Muscle of leg (tissue), 3 donors: ENCODE measurements at regions not wholly inside any gene's neighbourhood (a gene's known extent, or its start where the extent isn't known, plus 50 kb on each side); places are given as distances from the start of the nearest gene placed in this dataset.

Experiments
- DNase-seq: peaks from one replicate; pipeline ENCODE4 v3.0.0; 2013
- H3K27ac ChIP-seq: one replicate; pipeline ENCODE4 v1.5.1; 2013; ENCODE audit warnings: mild to moderate bottlenecking, low read length, control low read depth
- H3K27me3 ChIP-seq: one replicate; pipeline ENCODE4 v1.6.1; 2013; ENCODE audit warnings: low read length; ENCODE audit not compliant: control insufficient read depth, insufficient read depth
- H3K36me3 ChIP-seq: one replicate; pipeline ENCODE4 v1.6.1; 2013; ENCODE audit warnings: low read length; ENCODE audit not compliant: control insufficient read depth, insufficient read depth
- H3K4me1 ChIP-seq: one replicate; pipeline ENCODE4 v1.6.1; 2013; ENCODE audit warnings: low read length; ENCODE audit not compliant: control insufficient read depth, insufficient read depth
- H3K4me3 ChIP-seq: one replicate; pipeline ENCODE4 v1.5.1; 2013; ENCODE audit warnings: low read length, control low read depth
- H3K9me3 ChIP-seq: replicated peaks from 2 replicates; pipeline ENCODE4 v1.6.1; 2013; ENCODE audit warnings: low read depth, low read length; ENCODE audit not compliant: control insufficient read depth
- whole genome bisulfite sequencing: methylation state at CpG from one replicate; pipeline ENCODE4 v1.1.5; 2013; ENCODE audit warnings: missing lambda C conversion rate; ENCODE audit not compliant: insufficient coverage; 5-methylcytosine and 5-hydroxymethylcytosine counted together

DNA sequence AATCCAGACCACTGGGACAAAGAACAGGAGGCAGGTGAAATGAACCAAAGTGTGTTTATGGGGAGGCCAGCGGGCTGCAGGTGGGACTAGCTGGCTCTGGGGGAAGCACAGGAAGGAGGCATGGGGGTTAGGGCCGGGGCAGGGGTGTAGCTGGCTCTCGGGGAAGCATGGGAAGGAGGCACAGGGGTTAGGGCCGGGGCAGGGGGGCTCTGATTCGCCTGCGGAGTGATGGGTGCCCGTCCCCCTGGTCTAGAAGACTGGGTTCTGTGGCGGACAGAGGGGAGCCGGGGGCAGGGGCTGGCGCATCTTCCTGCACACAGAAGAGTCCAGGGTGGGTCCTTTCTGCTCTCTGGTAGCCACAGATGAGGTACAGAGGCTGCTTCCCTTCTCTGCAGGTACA is 310.3 kb downstream of the TMEM121 start:
- WGBS, result 75% methylated on average over 10 of the region's 10 CpGs
- Histone ChIP-seq H3K27ac (no peak overlapping the region), H3K4me3 (no peak overlapping the region), H3K36me3 (no peaks in the 10 kb centered on the region), H3K27me3 (no peaks in the 10 kb centered on the region), H3K4me1 (no peaks in the 10 kb centered on the region), H3K9me3 (peaks cover 54% of the 10 kb centered on the region)
- no peak for DNase-seq

DNA sequence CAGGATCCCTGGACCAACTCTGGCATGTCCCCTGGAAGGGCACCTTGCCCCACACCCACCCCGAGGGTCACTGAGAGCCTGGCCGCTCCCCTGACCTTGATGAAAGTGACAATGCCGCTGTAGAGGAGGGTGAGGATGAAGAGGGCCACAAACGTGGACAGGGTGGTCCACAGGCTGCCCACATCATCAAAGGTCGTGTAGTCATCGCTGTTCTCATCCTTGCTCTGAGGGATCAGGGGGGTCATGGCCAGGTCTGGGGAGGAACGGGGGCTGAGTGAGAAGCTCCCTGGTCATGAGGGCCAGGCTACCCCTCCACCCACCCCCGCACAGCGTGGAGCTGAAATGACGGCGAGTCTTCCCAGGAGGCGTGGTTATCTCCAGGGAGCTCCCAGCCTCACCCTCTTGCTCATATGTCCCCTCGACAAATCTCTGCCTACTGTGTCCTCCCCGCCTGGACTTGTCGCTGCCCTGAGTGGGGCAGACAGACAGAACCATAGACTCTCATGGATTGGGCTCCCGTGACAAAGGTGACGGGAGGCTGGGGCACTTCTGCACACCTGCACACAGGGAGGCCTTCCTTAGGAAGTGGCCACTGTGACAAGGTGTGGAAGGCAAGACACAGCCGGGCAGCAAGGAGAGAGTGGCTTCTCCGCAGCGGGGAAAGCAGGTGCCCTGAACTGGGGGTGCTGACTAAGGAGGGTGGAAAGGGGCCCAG is 311.1 kb downstream of the TMEM121 start:
- Histone ChIP-seq H3K27ac (no peak overlapping the region), H3K9me3 (peaks cover 52% of the 10 kb centered on the region), H3K4me3 (no peak overlapping the region), H3K4me1 (no peaks in the 10 kb centered on the region), H3K36me3 (no peaks in the 10 kb centered on the region), H3K27me3 (no peaks in the 10 kb centered on the region)
- no peak for DNase-seq
- WGBS, result 90% methylated on average over 17 of the region's 20 CpGs

- peaks cover 54% of the 10 kb centered on the region for H3K9me3 ChIP-seq
- H3K36me3 ChIP-seq, result no peaks in the 10 kb centered on the region
- no peaks in the 10 kb centered on the region for H3K27me3 ChIP-seq
- no peaks in the 10 kb centered on the region for H3K4me1 ChIP-seq
- 89% methylated on average over 4 of the region's 11 CpGs for WGBS
- no peak for DNase-seq
- no peak overlapping the region for H3K4me3 ChIP-seq
- H3K27ac ChIP-seq, result no peak overlapping the region
Observed at GRCh38 chr14:105838107-105838506, 311.7 kb downstream of the TMEM121 start.

DNA sequence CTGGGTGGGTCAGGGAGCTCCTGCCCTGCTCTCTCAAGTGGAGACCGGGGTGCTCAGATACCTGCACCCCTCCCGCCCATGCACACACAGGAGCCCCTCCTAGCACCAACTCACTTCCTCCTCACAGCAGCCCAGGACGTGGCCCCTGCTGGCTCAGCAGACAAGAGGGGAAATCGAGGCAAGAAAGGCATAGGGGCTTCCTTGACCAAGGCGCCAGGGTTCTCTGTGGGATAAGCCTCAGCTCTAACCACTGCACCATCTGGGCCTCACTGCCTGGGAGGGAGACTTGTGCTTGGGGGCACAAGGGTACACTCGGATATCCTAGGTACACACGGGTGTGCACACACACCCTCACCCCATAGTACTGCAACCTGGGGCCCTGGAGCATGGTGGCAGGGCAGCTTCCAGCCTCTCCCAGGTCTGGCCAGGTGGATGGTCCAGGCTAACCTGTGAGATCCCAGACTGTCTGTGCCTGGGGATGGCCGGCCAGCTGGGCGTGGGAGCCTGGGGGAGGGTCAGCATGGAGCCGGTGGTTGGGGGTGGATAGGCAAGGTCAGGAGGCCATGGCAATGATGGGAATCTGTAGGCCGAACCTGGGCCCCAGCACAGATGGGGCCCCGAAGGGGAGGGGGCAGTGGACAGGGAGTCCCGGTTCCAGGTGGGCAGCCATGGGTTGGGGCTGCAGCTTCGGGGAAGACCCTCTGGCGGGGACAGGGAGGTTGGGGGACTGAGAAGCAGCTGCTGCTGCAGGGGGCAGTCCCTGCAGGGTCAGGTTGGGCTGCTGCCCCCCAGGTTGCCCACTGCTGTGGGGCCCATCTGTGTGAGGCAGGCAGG is 312.4 kb downstream of the TMEM121 start:
- no peak for DNase-seq
- Histone ChIP-seq H3K27me3 (no peaks in the 10 kb centered on the region), H3K27ac (no peak overlapping the region), H3K9me3 (peaks cover 56% of the 10 kb centered on the region), H3K4me1 (no peaks in the 10 kb centered on the region), H3K36me3 (no peaks in the 10 kb centered on the region), H3K4me3 (no peak overlapping the region)
- WGBS, result 87% methylated on average over 14 of the region's 15 CpGs

GRCh38 chr14:105839425-105840265 is 313.3 kb downstream of the TMEM121 start:
- Histone ChIP-seq H3K9me3 (peaks cover 64% of the 10 kb centered on the region), H3K27me3 (no peaks in the 10 kb centered on the region), H3K36me3 (no peaks in the 10 kb centered on the region), H3K4me1 (no peaks in the 10 kb centered on the region), H3K27ac (no peak overlapping the region), H3K4me3 (no peak overlapping the region)
- WGBS, result 95% methylated on average over 20 of the region's 20 CpGs
- no peak for DNase-seq

DNA sequence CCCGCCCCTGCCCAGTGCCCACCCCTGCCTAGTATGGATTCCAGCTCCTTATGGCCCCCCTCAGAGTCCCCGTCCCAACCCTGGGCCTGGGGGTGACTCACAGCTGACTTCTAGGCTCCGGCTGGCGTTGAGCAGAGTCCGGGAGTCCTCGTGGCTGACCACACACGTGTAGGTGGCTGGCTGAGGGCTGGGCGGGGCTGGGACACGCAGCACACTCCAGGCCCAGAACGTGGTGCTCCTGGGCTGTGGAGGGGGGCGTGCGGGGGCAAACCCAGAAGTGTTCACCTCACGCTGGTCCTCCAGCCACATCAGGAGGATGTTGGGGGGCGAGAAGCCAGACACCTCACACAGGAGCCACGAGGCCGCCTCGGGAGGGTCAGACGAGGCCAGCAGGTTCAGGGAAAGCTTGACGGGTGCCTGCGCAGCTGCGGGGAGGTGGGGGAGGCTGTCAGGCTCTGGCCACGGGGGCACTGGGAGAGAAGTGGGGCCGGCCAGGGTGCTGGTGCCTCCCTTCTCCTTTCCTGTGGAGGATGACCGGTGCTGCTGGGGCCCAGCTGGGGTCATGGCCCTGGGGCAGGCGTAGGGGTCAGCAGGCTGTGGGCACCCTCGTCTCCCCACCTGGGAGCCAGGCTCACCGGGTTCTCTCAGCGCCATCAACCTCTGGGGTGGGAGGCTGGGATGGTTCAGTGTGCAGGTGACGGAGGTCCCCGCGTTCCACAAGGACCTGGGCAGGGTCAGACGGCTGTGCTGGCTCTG is 314.1 kb downstream of the TMEM121 start:
- no peak for DNase-seq
- Histone ChIP-seq H3K9me3 (peaks cover 71% of the 10 kb centered on the region), H3K27me3 (no peaks in the 10 kb centered on the region), H3K4me1 (no peaks in the 10 kb centered on the region), H3K27ac (no peak overlapping the region), H3K36me3 (no peaks in the 10 kb centered on the region), H3K4me3 (no peak overlapping the region)
- 80% methylated on average over 26 of the region's 32 CpGs for WGBS

DNA sequence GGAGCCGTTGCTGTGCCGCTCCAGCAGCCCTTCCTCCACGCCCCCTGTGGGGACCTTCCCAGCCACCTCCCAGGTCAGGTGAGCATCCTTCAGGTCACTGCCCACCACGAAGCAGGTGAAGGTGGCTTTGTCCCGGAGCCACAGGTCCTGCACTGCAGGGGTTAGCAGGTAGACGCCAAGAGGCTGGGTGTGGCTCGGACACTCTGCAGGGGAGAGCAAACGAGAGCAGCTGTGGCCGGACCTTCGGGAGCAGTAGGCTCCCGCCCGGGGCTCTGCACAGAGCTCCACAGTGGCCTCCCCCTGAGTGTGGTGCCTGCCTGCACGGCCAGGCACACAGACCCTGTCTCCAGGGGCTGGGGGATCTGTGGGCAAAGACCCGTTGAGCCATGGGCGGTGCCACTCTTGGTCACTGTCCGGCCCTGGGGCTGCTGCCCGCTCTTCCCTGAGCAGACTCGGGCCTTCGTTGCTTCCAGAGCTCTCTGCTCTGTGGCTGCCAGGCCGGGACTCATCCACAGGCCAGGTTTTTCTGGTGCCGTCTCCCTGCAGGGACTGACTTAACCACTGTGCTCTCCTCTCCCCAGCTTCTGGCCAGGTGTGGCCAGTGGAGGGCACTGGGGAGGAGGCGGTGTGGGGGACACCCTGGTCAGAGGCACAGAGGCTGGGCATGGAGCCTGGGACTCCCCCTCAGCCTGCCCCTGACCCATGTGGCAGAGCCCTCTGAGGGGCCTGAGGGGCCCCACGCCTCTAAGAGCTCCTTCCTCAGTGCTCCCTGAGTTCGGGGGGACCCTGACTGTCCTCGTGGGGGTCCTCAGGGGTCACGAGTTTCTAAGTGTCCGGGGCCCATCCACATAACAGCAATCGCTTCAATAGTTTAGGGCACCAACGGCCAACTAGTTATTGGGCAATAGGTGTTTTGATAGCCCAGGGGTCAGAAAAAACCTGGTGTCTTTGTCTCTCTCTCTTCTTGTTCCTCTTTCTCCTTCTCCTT is 314.9 kb downstream of the TMEM121 start:
- 80% methylated on average over 18 of the region's 29 CpGs for WGBS
- no peak for DNase-seq
- no peak overlapping the region for H3K27ac ChIP-seq

DNA sequence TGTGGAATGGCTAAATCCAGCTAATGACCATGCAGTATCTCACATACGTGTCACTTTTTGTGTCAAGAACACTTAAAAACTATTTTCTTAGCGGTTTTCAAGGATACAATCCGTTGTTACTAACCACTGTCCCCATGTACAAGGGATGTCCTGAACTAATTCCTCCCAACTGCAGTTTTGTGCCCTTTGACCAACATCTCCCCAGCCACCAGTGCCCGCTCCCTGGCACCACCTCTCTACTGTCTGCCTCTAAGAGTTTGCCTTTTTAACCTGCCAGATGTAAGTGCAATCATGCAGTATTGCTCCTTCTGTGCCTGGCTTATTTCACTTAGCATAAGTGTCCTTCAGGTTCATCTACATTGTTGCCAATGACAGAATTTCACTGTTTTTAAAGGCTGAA is 315.7 kb downstream of the TMEM121 start:
- no peaks in the 10 kb centered on the region for H3K4me1 ChIP-seq
- no peaks in the 10 kb centered on the region for H3K36me3 ChIP-seq
- H3K9me3 ChIP-seq, result peaks cover 77% of the 10 kb centered on the region
- no peak overlapping the region for H3K27ac ChIP-seq
- no peaks in the 10 kb centered on the region for H3K27me3 ChIP-seq
- H3K4me3 ChIP-seq, result no peak overlapping the region
- no peak for DNase-seq
- WGBS, result 64% methylated on average over 4 of the region's 4 CpGs

More for the DNA sequence above, 314.9 kb downstream of the TMEM121 start:
- no peaks in the 10 kb centered on the region for H3K4me1 ChIP-seq
- peaks cover 73% of the 10 kb centered on the region for H3K9me3 ChIP-seq
- no peak overlapping the region for H3K4me3 ChIP-seq
- H3K36me3 ChIP-seq, result no peaks in the 10 kb centered on the region
- H3K27me3 ChIP-seq, result no peaks in the 10 kb centered on the region
